ENCODE measurements at regions not wholly inside any gene's neighbourhood (a gene's known extent, or its start where the extent isn't known, plus 50 kb on each side); places are given as distances from the start of the nearest gene placed in this dataset.

GRCh38 chr12:41846718-41847117, 298.0 kb downstream of the GXYLT1 start:
- no peaks in the 10 kb centered on the region for H3K9me2 ChIP-seq (replicated peaks; ENCODE audit: control insufficient read depth, low read length)
- H4K20me1 ChIP-seq (ENCODE audit: control insufficient read depth, insufficient read depth, low read depth, low read length), result no peaks in the 10 kb centered on the region
- H3K4me1 ChIP-seq (ENCODE audit: control insufficient read depth, low read length), result no peaks in the 10 kb centered on the region
- H3K27ac ChIP-seq (ENCODE audit: low read depth, low read length), result no peak overlapping the region
- no peaks in the 10 kb centered on the region for H3K9me3 ChIP-seq (ENCODE audit: control insufficient read depth, insufficient read depth, low read length)
- no peaks in the 10 kb centered on the region for H3F3A ChIP-seq (ENCODE audit: control insufficient read depth, insufficient read depth)
- no peaks in the 10 kb centered on the region for H3K36me3 ChIP-seq (ENCODE audit: control insufficient read depth, low read length)
- TF ChIP-seq CTCF (IDR thresholded peaks at IDR 0.05; ENCODE audit: low read depth, low read length, poor library complexity, severe bottlenecking), result no peak
- no peak for TF ChIP-seq EZH2phosphoT487 (IDR thresholded peaks at IDR 0.05; ENCODE audit: borderline replicate concordance, low read length)
- no peaks in the 10 kb centered on the region for H3K27me3 ChIP-seq (ENCODE audit: control insufficient read depth, low read length)
- no peaks in the 10 kb centered on the region for H3K79me2 ChIP-seq (ENCODE audit: control insufficient read depth, low read length)
- no peak overlapping the region for H3K4me2 ChIP-seq (ENCODE audit: low read length)
- no peak overlapping the region for H3K4me3 ChIP-seq (ENCODE audit: low read length)

GRCh38 chr12:41836416-41836815, 308.3 kb downstream of the GXYLT1 start:
- H3K27me3 ChIP-seq (ENCODE audit: control insufficient read depth, low read length), result no peaks in the 10 kb centered on the region
- no peaks in the 10 kb centered on the region for H3K79me2 ChIP-seq (ENCODE audit: control insufficient read depth, low read length)
- H3K4me1 ChIP-seq (ENCODE audit: control insufficient read depth, low read length), result no peaks in the 10 kb centered on the region
- no peaks in the 10 kb centered on the region for H3K9me2 ChIP-seq (replicated peaks; ENCODE audit: control insufficient read depth, low read length)
- no peak overlapping the region for H3K27ac ChIP-seq (ENCODE audit: low read depth, low read length)
- no peak for TF ChIP-seq CTCF (IDR thresholded peaks at IDR 0.05; ENCODE audit: low read depth, low read length, poor library complexity, severe bottlenecking)
- TF ChIP-seq EZH2phosphoT487 (IDR thresholded peaks at IDR 0.05; ENCODE audit: borderline replicate concordance, low read length), result no peak
- H3K9me3 ChIP-seq (ENCODE audit: control insufficient read depth, insufficient read depth, low read length), result no peaks in the 10 kb centered on the region
- H3K4me2 ChIP-seq (ENCODE audit: low read length), result no peak overlapping the region
- H3K36me3 ChIP-seq (ENCODE audit: control insufficient read depth, low read length), result no peaks in the 10 kb centered on the region
- no peaks in the 10 kb centered on the region for H3F3A ChIP-seq (ENCODE audit: control insufficient read depth, insufficient read depth)
- no peak overlapping the region for H3K4me3 ChIP-seq (ENCODE audit: low read length)
- H4K20me1 ChIP-seq (ENCODE audit: control insufficient read depth, insufficient read depth, low read depth, low read length), result no peaks in the 10 kb centered on the region

GRCh38 chr12:41835556-41835955, 309.1 kb downstream of the GXYLT1 start:
- Histone ChIP-seq H3K36me3 (ENCODE audit: control insufficient read depth, low read length) (no peaks in the 10 kb centered on the region), H3K4me1 (ENCODE audit: control insufficient read depth, low read length) (no peaks in the 10 kb centered on the region), H3K4me2 (ENCODE audit: low read length) (no peak overlapping the region), H3K79me2 (ENCODE audit: control insufficient read depth, low read length) (no peaks in the 10 kb centered on the region), H3F3A (ENCODE audit: control insufficient read depth, insufficient read depth) (no peaks in the 10 kb centered on the region), H3K27me3 (ENCODE audit: control insufficient read depth, low read length) (no peaks in the 10 kb centered on the region), H4K20me1 (ENCODE audit: control insufficient read depth, insufficient read depth, low read depth, low read length) (no peaks in the 10 kb centered on the region), H3K27ac (ENCODE audit: low read depth, low read length) (no peak overlapping the region), H3K4me3 (ENCODE audit: low read length) (no peak overlapping the region), H3K9me2 (replicated peaks; ENCODE audit: control insufficient read depth, low read length) (no peaks in the 10 kb centered on the region), H3K9me3 (ENCODE audit: control insufficient read depth, insufficient read depth, low read length) (no peaks in the 10 kb centered on the region)
- TF ChIP-seq EZH2phosphoT487 (IDR thresholded peaks at IDR 0.05; ENCODE audit: borderline replicate concordance, low read length), result no peak
- TF ChIP-seq CTCF (IDR thresholded peaks at IDR 0.05; ENCODE audit: low read depth, low read length, poor library complexity, severe bottlenecking), result no peak

GRCh38 chr12:41819948-41820347, 324.7 kb downstream of the GXYLT1 start:
- H3K4me1 ChIP-seq (ENCODE audit: control insufficient read depth, low read length), result no peaks in the 10 kb centered on the region
- H3K27ac ChIP-seq (ENCODE audit: low read depth, low read length), result no peak overlapping the region
- H3K36me3 ChIP-seq (ENCODE audit: control insufficient read depth, low read length), result no peaks in the 10 kb centered on the region
- H3K4me2 ChIP-seq (ENCODE audit: low read length), result no peak overlapping the region
- H3K4me3 ChIP-seq (ENCODE audit: low read length), result no peak overlapping the region
- H3K9me3 ChIP-seq (ENCODE audit: control insufficient read depth, insufficient read depth, low read length), result no peaks in the 10 kb centered on the region
- no peaks in the 10 kb centered on the region for H3K9me2 ChIP-seq (replicated peaks; ENCODE audit: control insufficient read depth, low read length)
- no peaks in the 10 kb centered on the region for H3K79me2 ChIP-seq (ENCODE audit: control insufficient read depth, low read length)
- H3F3A ChIP-seq (ENCODE audit: control insufficient read depth, insufficient read depth), result no peaks in the 10 kb centered on the region
- TF ChIP-seq EZH2phosphoT487 (IDR thresholded peaks at IDR 0.05; ENCODE audit: borderline replicate concordance, low read length), result no peak
- TF ChIP-seq CTCF (IDR thresholded peaks at IDR 0.05; ENCODE audit: low read depth, low read length, poor library complexity, severe bottlenecking), result no peak
- no peaks in the 10 kb centered on the region for H4K20me1 ChIP-seq (ENCODE audit: control insufficient read depth, insufficient read depth, low read depth, low read length)
- H3K27me3 ChIP-seq (ENCODE audit: control insufficient read depth, low read length), result no peaks in the 10 kb centered on the region

Measured in DOHH2 (cell line).